ENCODE measurements at regions not wholly inside any gene's neighbourhood (a gene's known extent, or its start where the extent isn't known, plus 50 kb on each side); places are given as distances from the start of the nearest gene placed in this dataset.

DNA sequence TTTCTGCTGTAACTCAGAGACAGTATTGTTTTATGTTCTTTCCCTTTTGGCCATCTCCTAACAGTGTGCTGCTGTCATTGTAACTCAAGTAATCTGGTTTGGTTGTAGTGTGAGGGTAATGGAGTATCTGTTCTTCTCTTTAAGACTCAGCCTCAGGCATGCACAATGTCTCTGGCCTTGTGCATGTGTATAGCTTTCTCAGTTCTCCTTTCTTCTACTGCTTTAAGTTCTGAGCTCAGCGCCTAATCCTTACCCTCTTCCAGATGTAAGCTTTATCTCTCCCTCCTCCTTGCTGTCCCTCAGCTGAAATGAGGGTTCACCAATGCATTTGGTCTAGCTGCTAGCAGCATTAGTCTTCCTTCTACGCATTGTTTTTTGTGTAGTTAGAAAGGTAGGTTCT, 1420.4 kb upstream of the PRMT6 start:
- TF ChIP-seq, protein P1, sequence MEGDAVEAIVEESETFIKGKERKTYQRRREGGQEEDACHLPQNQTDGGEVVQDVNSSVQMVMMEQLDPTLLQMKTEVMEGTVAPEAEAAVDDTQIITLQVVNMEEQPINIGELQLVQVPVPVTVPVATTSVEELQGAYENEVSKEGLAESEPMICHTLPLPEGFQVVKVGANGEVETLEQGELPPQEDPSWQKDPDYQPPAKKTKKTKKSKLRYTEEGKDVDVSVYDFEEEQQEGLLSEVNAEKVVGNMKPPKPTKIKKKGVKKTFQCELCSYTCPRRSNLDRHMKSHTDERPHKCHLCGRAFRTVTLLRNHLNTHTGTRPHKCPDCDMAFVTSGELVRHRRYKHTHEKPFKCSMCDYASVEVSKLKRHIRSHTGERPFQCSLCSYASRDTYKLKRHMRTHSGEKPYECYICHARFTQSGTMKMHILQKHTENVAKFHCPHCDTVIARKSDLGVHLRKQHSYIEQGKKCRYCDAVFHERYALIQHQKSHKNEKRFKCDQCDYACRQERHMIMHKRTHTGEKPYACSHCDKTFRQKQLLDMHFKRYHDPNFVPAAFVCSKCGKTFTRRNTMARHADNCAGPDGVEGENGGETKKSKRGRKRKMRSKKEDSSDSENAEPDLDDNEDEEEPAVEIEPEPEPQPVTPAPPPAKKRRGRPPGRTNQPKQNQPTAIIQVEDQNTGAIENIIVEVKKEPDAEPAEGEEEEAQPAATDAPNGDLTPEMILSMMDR (IDR thresholded peaks at IDR 0.05), result no peak
- no peak for TF ChIP-seq POLR2A (IDR thresholded peaks at IDR 0.05)
